OCI-LY7 (cell line): ENCODE measurements at regions not wholly inside any gene's neighbourhood (a gene's known extent, or its start where the extent isn't known, plus 50 kb on each side); places are given as distances from the start of the nearest gene placed in this dataset.

Source experiments
- BruUV-seq: library from RNA; stranded (reverse); fragments of 400-500 nt; replicated peaks from 2 replicates; lab custom pipeline; 2021; lab: Mats Ljungman, UMichigan
- CTCF ChIA-PET: fragments of 300-600 bp; sonication (Branson Sonifier 250); formaldehyde crosslinking; loops from one replicate; lab custom pipeline; 2022; ENCODE audit warnings: antibody characterized with exemption; ENCODE audit not compliant: unreplicated experiment; lab: Charles Lee
- POLR2A ChIA-PET: fragments of 300-600 bp; sonication (Branson Sonifier 250); formaldehyde crosslinking; loops from one replicate; lab custom pipeline; 2022; ENCODE audit warnings: antibody characterized with exemption; lab: Charles Lee
- DNase-seq: peaks from one replicate; pipeline ENCODE4 v3.0.0-alpha.2; 2015; ENCODE audit warnings: low spot score
- H2AFZ ChIP-seq: fragments of 200-600 bp; sonication (generic), shearing (Covaris generic); 2 replicates; pipeline ENCODE4 v1.6.1; 2014; ENCODE audit warnings: mild to moderate bottlenecking, antibody characterized with exemption, low read length, moderate library complexity
- H3K27ac ChIP-seq: fragments of 200-600 bp; sonication (generic); 2 replicates; pipeline ENCODE4 v1.5.1; 2014; ENCODE audit warnings: mixed run types, low read depth, mild to moderate bottlenecking, moderate library complexity, low read length, inconsistent platforms; ENCODE audit not compliant: poor library complexity, severe bottlenecking
- H3K36me3 ChIP-seq: fragments of 200-600 bp; sonication (generic); 2 replicates; pipeline ENCODE4 v1.6.1; 2014; ENCODE audit warnings: mild to moderate bottlenecking, antibody characterized with exemption, low read length, moderate library complexity, mixed read lengths; ENCODE audit not compliant: insufficient read depth
- H3K4me1 ChIP-seq: fragments of 200-600 bp; sonication (generic); 2 replicates; pipeline ENCODE4 v1.5.1; 2014; ENCODE audit warnings: mild to moderate bottlenecking, low read length; ENCODE audit not compliant: insufficient read depth, poor library complexity, severe bottlenecking
- H3K4me2 ChIP-seq: fragments of 200-600 bp; sonication (generic); 2 replicates; pipeline ENCODE4 v1.6.1; 2014; ENCODE audit warnings: mild to moderate bottlenecking, low read length
- H3K4me3 ChIP-seq: fragments of 200-600 bp; sonication (generic); 2 replicates; pipeline ENCODE4 v1.5.1; 2014; ENCODE audit warnings: mild to moderate bottlenecking, low read depth, low read length; ENCODE audit not compliant: poor library complexity, severe bottlenecking
- H3K79me2 ChIP-seq: fragments of 200-600 bp; sonication (generic); 2 replicates; pipeline ENCODE4 v1.6.1; 2016; ENCODE audit warnings: low read depth, mild to moderate bottlenecking, low read length, moderate library complexity, mixed read lengths; ENCODE audit not compliant: insufficient read depth
- H3K9me2 ChIP-seq: fragments of 200-600 bp; sonication (generic); 2 replicates; pipeline ENCODE4 v1.6.1; 2016; ENCODE audit warnings: mild to moderate bottlenecking, low read length, mixed read lengths; ENCODE audit not compliant: insufficient read depth
- H3K9me3 ChIP-seq: fragments of 200-600 bp; sonication (generic); 2 replicates; pipeline ENCODE4 v1.6.1; 2014; ENCODE audit warnings: mild to moderate bottlenecking, mixed run types, low read length, mixed read lengths
- H4K20me1 ChIP-seq: fragments of 200-600 bp; sonication (generic); 2 replicates; pipeline ENCODE4 v1.6.1; 2014; ENCODE audit warnings: mild to moderate bottlenecking, antibody characterized with exemption, low read length, moderate library complexity, mixed read lengths; ENCODE audit not compliant: insufficient read depth
- CTCF ChIP-seq: fragments of 200-600 bp; sonication (generic); conservative IDR thresholded peaks from 2 replicates; pipeline ENCODE4 v1.5.1; 2014; ENCODE audit warnings: mild to moderate bottlenecking, antibody characterized with exemption, low read length, moderate library complexity, mixed read lengths
- EZH2phosphoT487 ChIP-seq: fragments of 200-600 bp; sonication (generic); IDR thresholded peaks from 2 replicates; pipeline ENCODE4 v1.6.1; 2018; ENCODE audit warnings: low read depth, borderline replicate concordance, mild to moderate bottlenecking, mixed run types, antibody characterized with exemption, low read length, moderate library complexity, mixed read lengths
- intact Hi-C: fragments of 100-400 bp; cut with micrococcal nuclease; formaldehyde crosslinking; loops from one replicate; pipeline ENCODE4 v1.10.0; 2022; ENCODE audit not compliant: unreplicated experiment

- Histone ChIP-seq H3K9me3 (no peaks in the 10 kb centered on the region), H3K36me3 (no peaks in the 10 kb centered on the region), H3K4me1 (no peaks in the 10 kb centered on the region), H2AFZ (no peak overlapping the region), H3K79me2 (no peaks in the 10 kb centered on the region), H3K27ac (no peak overlapping the region), H3K4me3 (no peak overlapping the region), H3K4me2 (no peak overlapping the region), H3K9me2 (no peaks in the 10 kb centered on the region), H4K20me1 (no peaks in the 10 kb centered on the region)
- ChIA-PET POLR2A (no interaction called here), CTCF (no interaction called here)
- DNase-seq: no peak
- intact Hi-C loops: no loop called here
- BruUV-seq: no TSS peak
- TF ChIP-seq EZH2phosphoT487: no peak
- no peak for TF ChIP-seq CTCF
Measured at GRCh38 chr1:228828151-228828550, 92.9 kb downstream of the RHOU start.

GRCh38 chr1:228830185-228830953 is 95.1 kb downstream of the RHOU start:
- CTCF ChIA-PET: no interaction called here
- POLR2A ChIA-PET: no interaction called here

More at GRCh38 chr1:228830185-228830953, 95.1 kb downstream of the RHOU start:
- no peak overlapping the region for H3K4me3 ChIP-seq
- BruUV-seq: no TSS peak
- H3K9me3 ChIP-seq: no peaks in the 10 kb centered on the region
- DNase-seq: no peak
- intact Hi-C loops: no loop called here
- no peaks in the 10 kb centered on the region for H3K36me3 ChIP-seq
- H3K27ac ChIP-seq: no peak overlapping the region
- H2AFZ ChIP-seq: no peak overlapping the region
- H3K79me2 ChIP-seq: no peaks in the 10 kb centered on the region
- TF ChIP-seq CTCF: no peak
- TF ChIP-seq EZH2phosphoT487: no peak
- no peak overlapping the region for H3K4me2 ChIP-seq
- H3K4me1 ChIP-seq: no peaks in the 10 kb centered on the region
- H4K20me1 ChIP-seq: no peaks in the 10 kb centered on the region
- no peaks in the 10 kb centered on the region for H3K9me2 ChIP-seq
